ENCODE measurements at regions not wholly inside any gene's neighbourhood (a gene's known extent, or its start where the extent isn't known, plus 50 kb on each side); places are given as distances from the start of the nearest gene placed in this dataset.
A peak's percentile ranks its signal among the peaks of the same experiment; 100 is the strongest.
"Not testable (repeated sequence)": the region's sequence is repeated elsewhere in the genome, so short reads cannot be mapped to it uniquely, and the experiment has no call there.

DNA sequence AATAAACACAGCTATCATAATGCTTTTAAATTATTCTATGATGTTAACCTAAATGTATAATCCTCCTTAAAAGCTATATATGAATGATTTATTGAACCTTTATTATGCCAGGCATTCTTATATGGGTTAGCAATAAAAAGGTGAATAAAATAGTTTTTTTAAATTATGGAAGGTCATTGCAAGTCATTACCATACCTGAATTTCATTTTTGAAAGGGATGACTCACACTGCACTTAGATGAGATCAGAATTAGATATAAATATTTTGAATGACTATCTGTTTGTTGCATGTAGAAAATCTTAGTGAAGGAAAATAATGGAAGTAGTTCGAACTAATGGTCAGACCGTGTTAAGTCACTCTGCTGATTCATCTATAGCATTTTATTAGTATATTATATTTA lies 822.3 kb downstream of the LUZP2 start:
- no peak for DNase-seq

DNA sequence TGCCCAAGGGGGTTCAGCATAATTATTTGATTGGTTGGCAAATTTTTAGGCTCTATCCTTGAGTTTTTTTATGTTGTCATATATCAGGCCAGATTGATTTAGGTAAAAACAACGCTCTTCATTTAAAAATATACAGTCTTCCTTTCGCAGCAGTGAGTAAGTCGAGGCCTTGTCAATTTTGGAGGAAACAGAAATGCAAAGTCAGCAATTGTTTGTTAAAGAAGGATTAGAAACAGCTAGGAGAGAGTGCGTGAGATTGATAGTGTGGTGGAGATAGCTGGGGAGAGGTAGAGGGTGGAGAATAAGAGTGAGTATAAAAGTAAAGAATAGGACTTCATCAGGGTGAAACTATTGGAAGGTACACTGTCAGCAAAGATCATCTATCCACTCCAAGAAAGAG lies 830.8 kb downstream of the LUZP2 start:
- no peak for DNase-seq

DNA sequence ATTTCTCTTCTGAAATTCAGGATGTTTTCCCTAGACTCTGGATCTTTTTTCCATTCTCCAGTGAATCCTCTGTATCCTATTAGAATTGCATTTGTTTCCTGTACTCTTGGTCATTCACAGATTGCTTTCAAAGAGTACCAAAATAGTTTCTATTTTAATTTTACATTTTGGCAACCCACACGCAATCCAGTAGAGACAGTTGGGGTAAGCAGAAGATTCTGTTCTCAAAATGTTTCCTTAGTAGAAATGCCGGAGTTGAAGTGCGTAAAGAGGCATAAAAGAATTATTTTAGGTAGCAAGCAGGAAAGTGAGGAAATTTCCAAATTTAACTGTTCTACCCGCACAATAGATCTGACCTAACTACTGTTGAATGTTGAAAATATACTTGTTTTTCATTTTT lies 842.4 kb downstream of the LUZP2 start:
- DNase-seq = no peak

DNA sequence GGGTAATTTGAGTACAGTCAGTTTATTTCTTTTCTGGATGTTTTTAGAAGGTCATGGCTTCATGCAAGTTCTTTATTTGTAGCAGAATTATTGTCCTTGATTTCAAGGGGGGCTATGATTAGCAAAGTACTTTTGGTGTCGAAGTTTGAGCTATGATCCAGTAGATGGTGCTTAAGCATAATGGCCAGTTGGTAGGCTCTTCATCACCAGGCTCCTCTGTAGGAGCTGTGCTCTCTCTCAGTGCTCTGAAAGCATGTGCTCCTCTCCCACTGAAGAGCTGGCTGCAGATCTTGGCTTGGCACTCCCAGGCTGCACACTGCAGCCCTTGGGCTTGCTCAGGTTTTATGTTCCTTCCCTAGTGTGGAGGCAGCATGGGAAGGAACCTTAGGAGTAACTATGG lies 852.7 kb downstream of the LUZP2 start:
- no peak for DNase-seq

DNA sequence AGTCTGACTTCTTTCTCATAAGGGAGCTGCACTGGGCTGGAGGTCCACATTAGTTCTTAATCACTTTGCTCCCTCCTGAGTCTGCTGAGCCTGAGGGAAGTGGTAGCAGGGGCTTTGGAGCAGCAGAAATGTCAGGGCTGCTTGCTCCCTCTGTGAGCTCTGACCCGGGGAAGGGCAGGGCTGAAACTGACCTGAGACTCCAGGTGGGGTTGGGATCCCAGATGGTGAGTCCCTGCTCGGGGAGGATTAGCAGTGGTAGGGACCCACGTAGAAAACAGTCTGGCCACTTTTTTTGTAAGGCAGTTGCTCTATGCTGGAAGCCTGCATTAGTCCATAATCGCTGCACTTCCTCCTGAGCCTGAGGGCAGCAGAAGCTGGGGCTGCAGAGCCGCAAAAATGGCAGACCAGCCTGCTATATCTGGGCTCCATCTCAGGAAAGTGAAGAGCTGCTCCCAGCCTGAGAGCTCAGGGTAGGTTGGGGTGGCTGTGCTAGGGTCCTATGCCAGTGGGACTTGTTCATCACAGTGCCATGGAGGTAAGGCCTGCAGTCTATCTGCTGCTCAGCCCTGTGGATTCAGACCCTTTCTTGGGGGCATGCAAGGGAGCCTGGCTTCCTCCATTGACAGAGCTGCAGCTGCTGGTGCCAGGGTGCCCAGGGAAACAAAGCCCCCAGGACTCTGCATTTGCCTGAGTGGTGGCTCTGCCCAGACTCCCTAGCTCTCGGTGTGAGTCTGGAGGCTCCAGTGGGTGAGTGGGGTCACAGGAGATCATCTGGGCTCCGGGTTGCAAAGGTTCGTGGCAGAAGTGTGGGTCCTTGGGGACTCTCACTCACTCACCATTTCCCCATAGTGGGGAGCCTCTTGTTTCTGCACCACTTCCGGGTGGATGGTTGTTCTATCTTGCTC lies 854.3 kb downstream of the LUZP2 start:
- DNase-seq = no peak

DNA sequence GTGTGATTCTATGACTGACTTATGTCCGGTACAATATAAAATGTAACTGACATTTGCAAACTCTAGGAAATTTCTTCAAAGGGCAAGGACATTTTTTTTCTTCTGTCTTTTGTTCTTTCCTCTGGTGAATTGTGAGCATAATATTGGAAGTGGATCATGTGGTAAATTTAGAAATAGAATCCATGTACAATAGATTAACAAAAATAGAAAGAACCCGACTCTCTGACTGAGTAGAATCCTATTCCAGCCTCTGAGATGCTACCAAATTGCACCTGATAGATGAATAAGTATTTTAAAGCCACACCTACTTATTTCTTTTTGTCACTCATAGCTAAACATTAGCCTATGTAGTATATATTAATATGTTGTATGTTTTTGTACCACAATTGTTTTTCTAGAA lies 860.3 kb downstream of the LUZP2 start:
- no peak for DNase-seq

DNA sequence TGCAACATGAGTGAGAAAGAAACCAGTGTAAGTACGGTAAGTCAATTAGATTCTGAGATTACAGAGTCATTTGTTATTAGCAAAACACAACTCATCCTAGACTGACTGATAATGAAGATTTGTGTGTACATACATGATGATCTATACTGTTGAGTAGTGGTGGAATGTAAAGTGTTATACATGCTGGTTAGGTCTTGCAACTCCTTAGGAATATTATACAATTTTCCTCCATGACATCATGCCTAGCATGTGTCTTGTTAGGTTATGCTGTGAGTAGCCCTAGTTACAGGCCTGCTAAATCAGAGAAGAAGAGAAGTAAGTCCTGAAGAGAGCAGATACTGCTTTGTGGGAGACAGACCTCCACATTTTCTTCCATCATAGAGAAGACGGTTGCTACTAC lies 880.6 kb downstream of the LUZP2 start:
- no peak for DNase-seq

DNA sequence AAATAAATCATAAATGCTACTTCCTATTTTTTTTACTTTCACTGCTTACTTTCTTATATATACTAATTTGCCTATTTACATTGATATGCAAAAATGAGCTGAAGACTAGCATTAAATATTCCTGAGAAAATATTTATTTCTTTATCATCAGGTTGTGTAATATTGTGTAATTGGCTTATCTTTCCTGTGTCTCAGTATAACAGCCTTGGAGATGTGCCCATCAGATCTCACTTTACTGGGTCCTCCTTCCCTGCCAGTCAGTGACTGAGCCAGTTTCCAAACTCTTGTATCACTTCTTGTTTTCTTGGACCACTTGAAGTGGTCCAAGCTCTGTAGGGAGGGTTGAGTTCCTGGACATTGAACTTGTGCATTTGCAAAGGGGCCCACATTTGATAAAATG lies 900.0 kb downstream of the LUZP2 start:
- DNase-seq = no peak

DNA sequence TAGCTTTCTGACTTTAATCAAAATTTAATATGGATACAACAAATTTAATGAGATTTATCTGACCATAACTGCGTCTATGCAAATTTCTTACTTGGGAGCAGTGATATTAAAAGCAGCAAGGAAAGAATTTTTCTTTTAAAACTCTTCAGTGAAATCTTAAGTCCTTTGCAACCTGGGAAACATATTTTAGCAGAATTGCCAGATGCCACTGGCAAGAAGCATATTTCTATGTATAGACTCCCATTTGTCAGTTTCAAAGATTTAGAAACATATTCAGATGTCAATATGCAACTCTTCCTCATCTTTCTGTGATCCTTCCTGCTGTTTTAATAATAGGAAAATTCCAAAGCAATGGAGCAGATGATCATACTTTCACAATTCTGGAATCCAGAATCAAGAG lies 911.3 kb downstream of the LUZP2 start:
- no peak for DNase-seq

DNA sequence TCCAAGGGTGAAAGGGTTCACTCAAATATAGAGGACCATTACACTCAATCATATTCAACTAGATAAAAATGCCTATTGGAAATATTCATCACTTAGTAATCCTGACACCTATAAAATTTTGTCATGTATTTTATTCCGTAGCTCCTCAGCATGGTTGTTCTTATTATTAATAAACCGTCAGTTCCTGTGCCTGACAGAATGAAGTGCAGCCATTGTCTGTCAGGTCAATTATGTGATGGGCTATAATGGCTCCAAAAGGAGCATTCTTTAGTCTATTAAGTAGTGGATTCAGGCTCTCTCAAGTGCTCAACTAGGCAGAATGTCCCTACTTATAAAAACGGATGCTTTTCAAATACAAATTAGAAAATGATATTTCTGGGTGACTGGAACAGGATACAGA lies 916.1 kb upstream of the ANO3 start:
- DNase-seq = no peak

DNA sequence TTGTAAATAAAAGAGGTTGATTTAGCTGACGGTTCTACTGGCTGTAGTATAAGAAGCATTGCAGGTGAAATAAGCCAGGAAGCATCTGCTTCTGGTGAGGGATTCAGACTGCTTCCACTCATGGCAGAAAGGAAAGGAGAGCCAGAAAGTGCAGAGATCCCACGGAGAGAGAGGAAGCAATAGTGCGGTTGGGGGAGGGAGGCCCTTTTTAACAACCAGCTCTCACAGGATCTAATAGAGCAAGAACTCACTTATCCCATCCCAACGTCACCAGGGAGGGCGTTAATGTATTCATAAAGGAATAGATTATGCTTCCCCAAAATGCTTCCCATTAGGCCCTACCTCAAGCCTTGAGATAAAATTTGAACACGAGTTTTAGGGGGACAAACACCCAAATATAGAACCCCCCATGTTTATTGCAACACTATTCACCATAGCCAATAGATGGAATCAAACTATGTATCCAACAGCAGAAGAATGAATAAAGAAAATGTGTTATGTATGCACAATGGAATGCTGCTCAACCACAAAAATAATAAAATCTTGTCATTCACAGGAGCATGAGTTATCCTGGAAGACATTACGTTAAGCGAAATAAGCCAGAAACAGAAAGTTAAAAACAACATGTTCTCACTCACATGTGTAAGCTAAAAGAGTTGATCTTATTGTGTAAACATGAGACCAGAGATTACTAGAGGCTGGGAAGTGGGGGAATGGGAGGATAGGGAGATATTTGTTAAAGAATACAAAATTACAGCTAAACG lies 908.3 kb upstream of the ANO3 start:
- peak; percentile 55 for DNase-seq

DNA sequence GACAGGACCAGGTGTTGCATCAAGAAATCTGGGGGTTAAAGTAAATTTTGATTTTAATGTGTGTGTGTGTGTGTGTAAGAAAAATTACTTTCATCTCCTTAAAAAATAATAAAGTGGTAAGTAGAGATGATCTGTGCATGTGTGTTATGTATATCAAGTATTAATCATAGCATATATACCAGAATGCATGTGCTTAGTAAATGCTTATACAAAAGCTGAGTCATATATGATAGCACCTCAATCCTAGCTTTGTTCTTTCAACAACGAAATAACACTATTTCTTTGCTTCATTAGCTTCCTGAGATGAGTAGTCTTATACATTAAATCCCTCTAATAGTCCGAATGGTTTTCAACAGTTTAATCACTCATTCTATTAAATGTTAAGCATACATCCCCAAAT lies 899.6 kb upstream of the ANO3 start:
- DNase-seq = no peak

DNA sequence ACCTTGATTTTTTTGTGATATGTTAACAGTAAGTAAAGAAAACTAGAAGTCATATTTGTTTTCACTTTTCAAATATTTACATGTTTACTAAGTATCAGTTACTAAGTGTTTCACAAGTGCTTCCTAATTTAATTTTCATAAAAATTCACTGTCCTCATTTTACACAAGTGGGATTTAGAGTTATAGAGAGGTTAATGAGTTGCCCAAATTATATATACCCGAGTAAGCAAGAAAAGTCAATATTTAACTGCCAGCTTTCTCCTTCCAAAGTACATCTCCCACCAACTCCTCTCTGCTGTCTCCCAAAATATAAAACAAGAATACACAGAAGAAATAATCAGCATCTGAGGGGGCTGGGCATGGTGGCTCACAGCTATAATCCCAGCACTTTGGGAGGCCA lies 896.7 kb upstream of the ANO3 start:
- no peak for DNase-seq

DNA sequence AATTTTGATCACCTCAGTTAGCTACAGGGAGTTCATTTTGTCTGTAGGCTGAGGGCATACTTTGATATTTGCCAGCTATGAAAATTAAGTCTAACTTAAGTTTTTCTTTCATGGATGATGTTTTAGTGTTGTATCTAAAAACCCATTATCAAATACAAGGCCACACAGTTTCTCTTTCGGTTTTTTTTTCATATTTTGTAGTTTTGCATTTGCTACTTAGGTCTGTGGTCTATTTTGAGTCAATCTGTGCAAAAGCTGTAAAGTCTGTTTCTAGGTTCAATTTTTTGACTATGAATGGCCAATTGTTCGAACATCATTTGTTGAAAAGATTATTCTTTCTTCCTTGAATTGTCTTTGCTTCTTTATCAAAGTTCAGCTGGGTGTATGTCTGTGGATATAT lies 895.6 kb upstream of the ANO3 start:
- DNase-seq = no peak

DNA sequence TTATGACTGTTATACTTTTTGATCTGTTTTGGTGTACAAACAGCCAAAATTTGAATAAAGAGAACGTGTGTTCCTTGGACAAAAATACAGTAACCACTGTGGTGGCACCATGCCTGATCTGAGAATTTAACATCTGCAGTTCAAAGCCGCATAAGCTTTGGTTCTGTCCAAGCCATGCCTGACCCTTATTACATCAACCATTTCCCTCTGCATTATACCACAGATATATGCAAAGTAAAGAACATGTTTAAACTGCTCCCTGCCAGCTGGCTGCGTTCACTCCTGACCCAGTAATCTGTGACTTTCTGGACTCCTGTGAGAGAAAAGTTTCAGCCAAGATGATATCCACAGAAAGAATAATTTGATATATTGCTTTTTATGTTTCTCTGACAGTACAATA lies 890.5 kb upstream of the ANO3 start:
- peak; percentile 71 for DNase-seq

DNA sequence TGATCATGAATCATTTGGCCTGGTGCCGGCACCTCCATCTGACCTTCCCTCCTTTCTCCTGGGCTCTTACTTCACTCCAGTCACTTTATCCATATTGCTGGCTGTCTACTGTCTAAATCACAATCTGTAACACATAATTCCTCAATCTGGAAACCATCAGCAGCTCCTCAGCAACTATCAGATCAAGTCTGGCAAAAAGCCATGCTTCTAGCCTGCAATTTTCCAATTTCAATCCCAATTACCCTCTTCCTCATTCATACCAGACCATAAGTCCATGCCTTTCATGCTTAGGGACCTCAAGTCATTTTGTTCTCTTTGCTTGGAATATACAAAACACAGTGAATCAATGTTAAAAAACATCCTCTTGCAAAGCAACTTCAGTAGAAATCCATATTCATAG lies 882.8 kb upstream of the ANO3 start:
- peak; percentile 30 for DNase-seq

DNA sequence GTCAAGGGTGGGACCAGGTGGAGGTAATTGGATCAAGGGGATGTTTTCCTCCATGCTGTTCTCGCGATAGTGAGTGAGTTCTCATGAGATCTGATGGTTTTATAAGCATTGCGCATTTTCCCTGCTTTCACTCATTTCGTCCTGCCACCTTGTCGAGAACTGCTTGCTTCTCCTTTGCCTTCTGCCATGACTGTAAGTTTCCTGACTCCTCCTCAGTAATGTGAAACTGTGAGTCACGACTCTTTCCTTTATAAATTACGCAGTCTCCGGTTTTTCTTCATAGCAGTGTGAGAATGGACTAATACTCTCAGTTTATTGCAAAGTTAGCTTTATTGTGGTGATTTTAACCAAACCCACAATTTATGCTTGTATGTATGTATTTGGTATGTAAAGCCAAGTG lies 878.5 kb upstream of the ANO3 start:
- DNase-seq = no peak

DNA sequence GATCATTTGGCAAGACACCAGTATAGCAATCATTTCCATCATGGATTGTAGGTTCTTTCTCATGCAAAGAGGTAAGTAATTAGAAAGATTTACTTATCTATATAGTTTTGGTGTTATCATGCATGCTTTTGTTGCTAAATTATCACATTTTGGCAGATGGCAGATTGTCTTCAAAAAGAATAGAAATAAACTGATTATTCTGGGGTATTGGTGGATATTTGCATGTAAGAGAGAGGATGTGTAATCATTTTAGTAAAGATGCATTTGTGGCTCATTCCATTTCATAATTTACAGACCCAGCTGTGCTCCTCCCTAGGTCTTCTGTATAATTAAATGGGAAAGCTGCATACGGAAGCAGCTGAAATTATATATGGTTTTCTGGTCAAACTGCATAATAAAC lies 875.7 kb upstream of the ANO3 start:
- DNase-seq = no peak

DNA sequence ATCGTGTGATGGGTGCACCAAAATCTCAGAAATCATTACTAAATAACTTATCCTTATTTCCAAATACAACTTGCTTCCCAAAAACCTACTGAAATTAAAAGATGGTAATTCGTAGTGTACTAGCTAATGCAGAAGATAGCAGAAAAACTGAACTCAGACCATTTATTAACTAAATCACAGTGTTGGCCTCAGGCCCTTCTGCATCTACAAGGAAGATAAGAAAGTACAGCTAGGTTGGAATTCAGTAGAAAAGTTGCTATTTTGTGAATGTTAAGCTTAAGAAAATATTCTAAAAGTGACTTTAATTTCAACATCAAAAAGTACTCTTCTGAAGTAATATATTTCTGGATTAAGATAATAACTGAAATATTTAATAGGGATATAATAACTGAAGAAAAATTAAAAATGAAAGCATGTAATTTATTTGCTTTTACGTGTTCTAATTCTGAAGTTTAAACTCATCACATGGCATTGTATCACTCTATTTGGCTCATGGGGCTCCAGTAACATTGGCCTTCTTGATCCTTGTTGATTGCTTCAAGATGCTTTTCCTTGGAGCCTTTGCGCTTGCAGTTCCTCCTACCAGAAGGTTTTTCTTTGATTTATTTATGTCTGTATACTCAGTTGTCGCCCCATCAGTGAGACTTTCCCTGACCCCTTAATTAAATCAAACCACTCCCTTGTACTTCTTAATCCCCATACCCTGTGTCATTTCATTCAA lies 847.9 kb upstream of the ANO3 start:
- DNase-seq = peak; percentile 9

DNA sequence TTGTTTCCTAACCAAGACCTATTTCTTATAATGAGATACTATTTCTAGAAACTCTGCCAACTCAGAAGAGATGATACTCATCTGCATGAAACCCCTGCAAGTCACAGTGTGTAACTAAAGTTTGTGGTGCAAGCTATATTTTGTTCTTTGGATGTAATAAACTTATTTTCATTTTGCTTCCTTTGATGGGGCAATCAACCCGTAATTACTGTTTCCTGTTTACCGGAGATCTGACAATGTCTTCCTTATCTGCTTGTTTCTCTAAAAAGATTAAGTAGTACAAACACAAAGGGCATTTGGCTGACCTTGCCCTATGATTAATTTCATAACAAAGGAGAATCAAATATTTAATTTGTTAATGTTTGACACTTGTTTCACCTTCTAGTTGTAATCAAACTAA lies 846.6 kb upstream of the ANO3 start:
- DNase-seq = no peak

DNA sequence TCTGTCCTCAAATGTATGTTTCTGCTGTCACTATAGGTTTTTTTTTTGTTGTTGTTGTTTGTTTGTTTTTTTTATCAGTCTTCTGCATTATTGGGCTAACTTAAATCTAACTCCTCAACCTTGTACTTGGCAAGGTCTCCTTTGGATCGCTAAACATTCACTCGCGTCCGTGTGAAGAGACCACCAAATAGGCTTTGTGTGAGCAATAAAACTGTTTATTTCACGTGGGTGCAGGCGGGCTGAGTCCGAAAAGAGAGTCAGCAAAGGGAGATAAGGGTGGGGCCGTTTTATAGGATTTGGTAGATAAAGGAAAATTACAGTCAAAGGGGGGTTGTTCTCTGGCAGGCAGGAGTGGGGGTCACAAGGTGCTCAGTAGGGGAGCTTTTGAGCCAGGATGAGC lies 845.6 kb upstream of the ANO3 start:
- not testable (repeated sequence) for DNase-seq

DNA sequence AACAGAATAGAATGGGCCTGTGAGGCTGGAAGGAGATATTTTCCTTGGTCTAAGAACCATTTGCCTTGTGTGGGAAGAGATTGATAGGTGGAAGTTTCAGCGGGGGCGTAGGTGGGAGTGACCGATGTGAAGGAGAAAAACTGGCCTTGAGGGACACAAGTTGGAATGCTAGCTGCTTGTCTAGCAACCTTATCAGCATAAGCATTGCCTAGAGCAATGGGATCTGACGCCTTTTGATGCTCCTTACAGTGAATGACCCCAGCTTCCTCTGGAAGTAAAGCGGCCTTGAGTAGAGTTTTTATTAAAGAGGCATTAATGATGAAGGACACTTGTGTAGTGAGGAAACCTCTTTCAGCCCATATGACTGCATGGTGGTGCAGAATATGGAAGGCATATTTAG lies 843.8 kb upstream of the ANO3 start:
- DNase-seq = not testable (repeated sequence)

DNA sequence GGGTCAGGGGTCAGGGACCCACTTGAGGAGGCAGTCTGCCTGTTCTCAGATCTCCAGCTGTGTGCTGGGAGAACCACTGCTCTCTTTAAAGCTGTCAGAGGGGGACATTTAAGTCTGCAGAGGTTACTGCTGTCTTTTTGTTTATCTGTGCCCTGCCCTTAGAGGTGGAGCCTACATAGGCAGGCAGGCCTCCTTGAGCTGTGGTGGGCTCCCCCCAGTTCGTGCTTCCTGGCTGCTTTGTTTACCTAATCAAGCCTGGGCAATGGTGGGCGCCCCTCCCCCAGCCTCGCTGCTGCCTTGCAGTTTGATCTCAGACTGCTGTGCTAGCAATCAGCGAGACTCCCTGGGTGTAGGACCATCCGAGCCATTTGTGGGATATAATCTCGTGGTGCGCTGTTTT lies 830.5 kb upstream of the ANO3 start:
- DNase-seq = not testable (repeated sequence)

Data from tongue (tissue), 1 donor.